Bronchial epithelial cell (primary cell): ENCODE measurements at regions not wholly inside any gene's neighbourhood (a gene's known extent, or its start where the extent isn't known, plus 50 kb on each side); places are given as distances from the start of the nearest gene placed in this dataset.

Source experiments
- DNase-seq: peaks from one replicate; pipeline ENCODE4 v3.0.0-alpha.2; 2010; ENCODE audit warnings: low read depth
- FAIRE-seq: peaks from 2 replicates; lab custom pipeline; 2011; peaks lifted over from hg19 to GRCh38; lab: Jason Lieb, UNC
- H3K27me3 ChIP-seq: 2 replicates; pipeline ENCODE4 v1.5.1; 2011; ENCODE audit warnings: low read length; ENCODE audit not compliant: control insufficient read depth, insufficient read depth
- H3K36me3 ChIP-seq: 2 replicates; pipeline ENCODE4 v1.5.1; 2011; ENCODE audit warnings: low read length; ENCODE audit not compliant: control insufficient read depth, insufficient read depth
- H3K4me3 ChIP-seq: 2 replicates; pipeline ENCODE4 v1.5.1; 2011; ENCODE audit warnings: mild to moderate bottlenecking, low read depth, low read length, control low read depth
- TF ChIP-seq, protein P1 (sequence below): IDR thresholded peaks from 2 replicates; pipeline ENCODE4 v1.5.1; 2011; ENCODE audit warnings: mild to moderate bottlenecking, moderate library complexity, low read length, control low read depth, inconsistent platforms; ENCODE audit not compliant: insufficient read depth, severe bottlenecking

DNA sequence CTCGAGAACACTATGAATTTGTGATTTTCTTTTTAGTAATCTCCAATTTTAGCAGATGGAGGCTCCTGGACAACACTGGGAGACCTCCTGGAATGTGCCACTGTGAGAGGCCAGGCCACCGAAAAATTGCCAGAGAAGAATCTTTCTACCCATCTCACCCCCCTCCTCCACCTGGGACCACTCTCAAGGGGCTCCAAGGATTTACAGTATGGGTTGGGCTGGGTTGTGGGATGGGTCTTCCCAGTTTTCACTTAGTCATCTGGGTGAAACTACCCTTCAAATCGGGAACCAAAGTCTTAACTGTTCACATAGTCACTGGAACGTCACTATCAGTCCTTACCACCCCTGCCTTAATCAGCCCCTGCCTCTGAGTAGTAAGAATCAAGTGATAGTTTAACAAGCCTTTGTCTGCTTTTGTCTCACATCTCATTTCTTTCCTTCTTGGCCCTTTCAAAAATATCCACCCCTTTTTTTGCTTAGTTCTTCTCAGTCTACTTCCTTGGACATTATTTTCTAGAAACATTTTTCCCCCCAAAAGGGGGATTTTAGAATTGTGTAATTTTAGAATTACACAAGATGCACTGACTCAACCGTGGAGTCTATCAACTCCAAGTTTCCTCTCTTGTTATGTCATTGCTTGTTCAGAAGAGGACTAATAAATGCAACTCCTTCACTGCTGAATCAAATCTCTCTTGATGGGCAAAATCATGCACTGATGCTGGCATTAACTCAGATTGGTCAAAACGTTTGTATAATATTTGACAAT is 148.2 kb upstream of the MOCS1 start:
- no peaks in the 10 kb centered on the region for H3K36me3 ChIP-seq
- no peaks in the 10 kb centered on the region for H3K27me3 ChIP-seq
- no peak overlapping the region for H3K4me3 ChIP-seq
- FAIRE-seq (no peak), DNase-seq (peak; percentile 58)
- TF ChIP-seq, protein P1, sequence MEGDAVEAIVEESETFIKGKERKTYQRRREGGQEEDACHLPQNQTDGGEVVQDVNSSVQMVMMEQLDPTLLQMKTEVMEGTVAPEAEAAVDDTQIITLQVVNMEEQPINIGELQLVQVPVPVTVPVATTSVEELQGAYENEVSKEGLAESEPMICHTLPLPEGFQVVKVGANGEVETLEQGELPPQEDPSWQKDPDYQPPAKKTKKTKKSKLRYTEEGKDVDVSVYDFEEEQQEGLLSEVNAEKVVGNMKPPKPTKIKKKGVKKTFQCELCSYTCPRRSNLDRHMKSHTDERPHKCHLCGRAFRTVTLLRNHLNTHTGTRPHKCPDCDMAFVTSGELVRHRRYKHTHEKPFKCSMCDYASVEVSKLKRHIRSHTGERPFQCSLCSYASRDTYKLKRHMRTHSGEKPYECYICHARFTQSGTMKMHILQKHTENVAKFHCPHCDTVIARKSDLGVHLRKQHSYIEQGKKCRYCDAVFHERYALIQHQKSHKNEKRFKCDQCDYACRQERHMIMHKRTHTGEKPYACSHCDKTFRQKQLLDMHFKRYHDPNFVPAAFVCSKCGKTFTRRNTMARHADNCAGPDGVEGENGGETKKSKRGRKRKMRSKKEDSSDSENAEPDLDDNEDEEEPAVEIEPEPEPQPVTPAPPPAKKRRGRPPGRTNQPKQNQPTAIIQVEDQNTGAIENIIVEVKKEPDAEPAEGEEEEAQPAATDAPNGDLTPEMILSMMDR, result no peak

DNA sequence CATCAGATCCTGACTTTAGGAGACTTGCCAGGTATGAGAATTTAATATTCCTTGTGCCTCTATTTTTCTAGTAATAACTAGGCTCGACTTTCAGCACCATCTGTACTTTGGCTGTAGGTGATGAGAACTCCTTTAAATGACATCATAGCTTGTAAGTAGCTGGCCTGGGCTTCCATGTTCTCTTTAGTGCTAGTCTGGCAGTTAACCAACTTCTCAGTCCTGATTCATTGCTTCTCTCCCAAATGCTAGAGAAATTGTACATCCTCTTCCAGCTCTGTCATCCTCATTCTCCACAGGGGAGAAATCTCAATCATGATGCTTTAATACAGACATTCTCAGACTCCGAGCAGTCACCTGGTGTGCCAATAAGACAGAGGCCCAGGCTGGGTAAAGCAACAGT is 143.5 kb upstream of the MOCS1 start:
- Histone ChIP-seq H3K36me3 (no peaks in the 10 kb centered on the region), H3K4me3 (no peak overlapping the region), H3K27me3 (no peaks in the 10 kb centered on the region)
- TF ChIP-seq, protein P1, result no peak
- no peak for FAIRE-seq
- DNase-seq, result peak; percentile 69

DNA sequence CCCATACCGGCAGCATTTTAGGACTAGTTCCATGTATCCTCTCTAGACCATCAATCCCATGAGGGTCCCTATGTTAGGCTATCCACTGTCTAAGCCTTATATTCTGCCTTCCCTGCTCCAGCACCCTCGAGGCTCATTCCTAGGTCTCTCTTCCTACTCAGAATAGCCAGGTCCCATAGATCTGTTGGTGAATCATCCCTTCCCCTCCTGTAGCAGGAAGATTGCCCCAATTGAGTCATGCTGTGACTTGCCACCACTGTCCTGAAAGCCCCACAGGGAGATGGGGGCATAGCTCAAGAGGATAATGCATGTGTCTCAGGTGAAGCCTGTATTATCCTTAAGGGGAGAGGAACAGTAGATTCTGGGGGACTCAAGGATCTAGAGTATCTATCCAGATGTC is 143.1 kb upstream of the MOCS1 start:
- DNase-seq, result peak; percentile 90

DNA sequence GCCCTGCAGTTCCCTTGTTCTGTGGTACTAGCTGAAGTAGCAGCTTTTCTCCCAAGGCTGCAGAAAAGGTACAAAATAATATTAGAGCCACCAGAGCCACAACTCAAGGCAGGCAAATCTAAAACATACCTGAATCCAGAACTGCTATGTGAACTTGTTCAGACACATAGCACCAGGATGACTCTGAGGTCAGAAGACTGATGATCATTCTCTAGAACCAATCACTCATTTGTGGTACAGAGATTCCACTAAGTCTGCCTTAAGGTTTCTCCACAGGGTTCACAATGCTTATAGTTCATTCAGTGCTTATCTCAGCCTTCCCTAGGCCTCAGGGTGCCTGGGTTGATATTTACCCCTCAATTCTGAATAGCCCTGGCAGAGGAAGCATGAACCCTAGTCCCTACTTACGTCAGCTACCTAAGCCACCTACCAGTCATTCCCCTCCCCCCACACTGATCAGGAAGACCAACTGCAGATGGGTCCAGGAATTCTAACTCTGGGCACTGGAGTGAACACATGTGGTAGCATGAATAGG is 140.9 kb upstream of the MOCS1 start:
- TF ChIP-seq, protein P1, result no peak
- Histone ChIP-seq H3K4me3 (no peak overlapping the region), H3K27me3 (no peaks in the 10 kb centered on the region), H3K36me3 (no peaks in the 10 kb centered on the region)
- DNase-seq, result peak; percentile 89
- no peak for FAIRE-seq

More for the DNA sequence above, 143.1 kb upstream of the MOCS1 start:
- FAIRE-seq, result no peak
- TF ChIP-seq, protein P1, result no peak
- Histone ChIP-seq H3K4me3 (no peak overlapping the region), H3K36me3 (no peaks in the 10 kb centered on the region), H3K27me3 (no peaks in the 10 kb centered on the region)

DNA sequence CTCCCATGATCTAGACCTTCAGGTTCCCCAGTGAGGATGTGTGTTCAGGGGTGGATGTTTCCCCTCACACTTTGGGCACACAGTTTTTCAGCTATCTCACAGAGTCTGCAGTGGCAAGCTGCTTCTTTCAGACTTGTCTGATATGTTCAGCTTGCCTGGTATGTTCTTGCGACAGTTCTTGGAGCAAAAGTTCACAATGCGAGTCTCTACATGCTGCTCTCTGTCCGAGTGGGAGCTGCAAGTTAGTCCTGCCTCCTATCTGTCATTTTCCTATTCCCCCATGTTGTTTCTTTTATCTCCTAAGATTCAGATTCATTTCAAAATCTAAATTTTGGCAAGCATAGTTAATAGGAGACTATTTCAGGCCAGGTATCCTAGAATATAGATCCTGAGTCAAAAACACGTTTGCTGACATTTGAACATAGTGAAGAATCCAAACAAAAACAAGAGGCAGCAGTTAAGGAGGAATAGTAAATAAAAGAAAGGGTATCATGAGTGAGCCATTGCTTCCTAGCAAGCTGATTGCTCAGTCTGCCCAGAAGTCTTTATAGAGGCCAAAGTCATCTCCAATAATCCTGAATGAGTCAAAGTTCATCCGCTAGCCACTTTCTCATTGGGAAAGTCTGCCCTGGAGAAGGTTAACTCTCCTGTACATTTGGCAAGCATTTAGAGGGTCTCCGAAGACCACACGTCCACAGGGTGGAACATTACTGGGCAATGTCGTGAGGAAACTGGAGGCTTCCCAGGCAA is 140.2 kb upstream of the MOCS1 start:
- DNase-seq (peak; percentile 96), FAIRE-seq (peak; percentile 72)
- TF ChIP-seq, protein P1, result peak; percentile 14
- H3K4me3 ChIP-seq, result no peak overlapping the region
- H3K27me3 ChIP-seq, result no peaks in the 10 kb centered on the region
- H3K36me3 ChIP-seq, result no peaks in the 10 kb centered on the region
